RWPE2 (cell line): ENCODE measurements at regions not wholly inside any gene's neighbourhood (a gene's known extent, or its start where the extent isn't known, plus 50 kb on each side); places are given as distances from the start of the nearest gene placed in this dataset.

Source experiments
- ATAC-seq: fragments of 200-7000 bp; cut with Tn5 transposase; 3 replicates; pipeline ENCODE4 v1.9.1; 2021; ENCODE audit warnings: low read depth
- DNase-seq: peaks from one replicate; pipeline ENCODE4 v3.0.0-alpha.2; 2020; ENCODE audit warnings: low spot score
- H3K27ac ChIP-seq: fragments of 450-650 bp; 2 replicates; pipeline ENCODE4 v1.5.1; 2017; ENCODE audit warnings: mild to moderate bottlenecking; ENCODE audit not compliant: poor library complexity, severe bottlenecking
- H3K27me3 ChIP-seq: fragments of 250-450 bp; sonication (Bioruptor Pico); 2 replicates; pipeline ENCODE4 v1.5.1; 2021; ENCODE audit warnings: mild to moderate bottlenecking, moderate library complexity; ENCODE audit not compliant: insufficient read depth, poor library complexity, severe bottlenecking
- H3K36me3 ChIP-seq: fragments of 250-450 bp; sonication (Bioruptor Pico); 2 replicates; pipeline ENCODE4 v1.5.1; 2020; ENCODE audit warnings: low read depth, mild to moderate bottlenecking, moderate library complexity
- H3K4me1 ChIP-seq: fragments of 250-450 bp; sonication (Bioruptor Pico); 2 replicates; pipeline ENCODE4 v1.5.1; 2021; ENCODE audit warnings: mild to moderate bottlenecking, moderate library complexity; ENCODE audit not compliant: insufficient read depth, poor library complexity, severe bottlenecking
- H3K4me3 ChIP-seq: fragments of 250-450 bp; sonication (Bioruptor Pico); 2 replicates; pipeline ENCODE4 v1.5.1; 2021; ENCODE audit warnings: mild to moderate bottlenecking, moderate library complexity; ENCODE audit not compliant: severe bottlenecking
- H3K9me3 ChIP-seq: fragments of 250-450 bp; sonication (Bioruptor Pico); 2 replicates; pipeline ENCODE4 v1.5.1; 2021; ENCODE audit warnings: mild to moderate bottlenecking, moderate library complexity; ENCODE audit not compliant: severe bottlenecking
- CTCF ChIP-seq: fragments of 450-650 bp; IDR thresholded peaks from one replicate; pipeline ENCODE4 v1.5.1; 2017; ENCODE audit warnings: mild to moderate bottlenecking, moderate library complexity; ENCODE audit not compliant: poor library complexity, severe bottlenecking

- no peaks in the 10 kb centered on the region for H3K9me3 ChIP-seq
- no peak overlapping the region for H3K27ac ChIP-seq
- H3K27me3 ChIP-seq = no peaks in the 10 kb centered on the region
- no peak for TF ChIP-seq CTCF
- no peak for ATAC-seq
- no peaks in the 10 kb centered on the region for H3K36me3 ChIP-seq
- DNase-seq = no peak
- H3K4me3 ChIP-seq = no peak overlapping the region
- H3K4me1 ChIP-seq = no peaks in the 10 kb centered on the region
Measured at GRCh38 chr1:80910426-80910825, 890.3 kb upstream of the ADGRL2 start.

- Histone ChIP-seq H3K27me3 (no peaks in the 10 kb centered on the region), H3K36me3 (no peaks in the 10 kb centered on the region), H3K4me3 (no peak overlapping the region), H3K27ac (no peak overlapping the region), H3K4me1 (no peaks in the 10 kb centered on the region), H3K9me3 (no peaks in the 10 kb centered on the region)
- ATAC-seq = no peak
- no peak for DNase-seq
- no peak for TF ChIP-seq CTCF
Measured at GRCh38 chr1:80909172-80909784, 891.5 kb upstream of the ADGRL2 start.

- Histone ChIP-seq H3K36me3 (no peaks in the 10 kb centered on the region), H3K9me3 (no peaks in the 10 kb centered on the region), H3K4me1 (no peaks in the 10 kb centered on the region), H3K27ac (no peak overlapping the region), H3K4me3 (no peak overlapping the region), H3K27me3 (no peaks in the 10 kb centered on the region)
- no peak for TF ChIP-seq CTCF
- DNase-seq (no peak), ATAC-seq (no peak)
Measured at GRCh38 chr1:80896781-80897356, 903.9 kb upstream of the ADGRL2 start.

GRCh38 chr1:80894921-80895320, 905.8 kb upstream of the ADGRL2 start:
- TF ChIP-seq CTCF = no peak
- ATAC-seq (no peak), DNase-seq (no peak)
- no peak overlapping the region for H3K4me3 ChIP-seq
- H3K36me3 ChIP-seq = no peaks in the 10 kb centered on the region
- no peaks in the 10 kb centered on the region for H3K9me3 ChIP-seq
- no peak overlapping the region for H3K27ac ChIP-seq
- no peaks in the 10 kb centered on the region for H3K27me3 ChIP-seq
- H3K4me1 ChIP-seq = no peaks in the 10 kb centered on the region

- H3K36me3 ChIP-seq = no peaks in the 10 kb centered on the region
- H3K4me3 ChIP-seq = no peak overlapping the region
- no peak for ATAC-seq
Measured at GRCh38 chr1:80893115-80893514, 907.6 kb upstream of the ADGRL2 start.

More at GRCh38 chr1:80893115-80893514, 907.6 kb upstream of the ADGRL2 start:
- Histone ChIP-seq H3K27me3 (no peaks in the 10 kb centered on the region), H3K4me1 (no peaks in the 10 kb centered on the region), H3K9me3 (no peaks in the 10 kb centered on the region), H3K27ac (no peak overlapping the region)
- no peak for DNase-seq
- TF ChIP-seq CTCF = no peak
